ENCODE measurements at regions not wholly inside any gene's neighbourhood (a gene's known extent, or its start where the extent isn't known, plus 50 kb on each side); places are given as distances from the start of the nearest gene placed in this dataset.

GRCh38 chr10:53726921-53727320, 954.3 kb upstream of the MBL2 start:
- TF ChIP-seq, protein P1, sequence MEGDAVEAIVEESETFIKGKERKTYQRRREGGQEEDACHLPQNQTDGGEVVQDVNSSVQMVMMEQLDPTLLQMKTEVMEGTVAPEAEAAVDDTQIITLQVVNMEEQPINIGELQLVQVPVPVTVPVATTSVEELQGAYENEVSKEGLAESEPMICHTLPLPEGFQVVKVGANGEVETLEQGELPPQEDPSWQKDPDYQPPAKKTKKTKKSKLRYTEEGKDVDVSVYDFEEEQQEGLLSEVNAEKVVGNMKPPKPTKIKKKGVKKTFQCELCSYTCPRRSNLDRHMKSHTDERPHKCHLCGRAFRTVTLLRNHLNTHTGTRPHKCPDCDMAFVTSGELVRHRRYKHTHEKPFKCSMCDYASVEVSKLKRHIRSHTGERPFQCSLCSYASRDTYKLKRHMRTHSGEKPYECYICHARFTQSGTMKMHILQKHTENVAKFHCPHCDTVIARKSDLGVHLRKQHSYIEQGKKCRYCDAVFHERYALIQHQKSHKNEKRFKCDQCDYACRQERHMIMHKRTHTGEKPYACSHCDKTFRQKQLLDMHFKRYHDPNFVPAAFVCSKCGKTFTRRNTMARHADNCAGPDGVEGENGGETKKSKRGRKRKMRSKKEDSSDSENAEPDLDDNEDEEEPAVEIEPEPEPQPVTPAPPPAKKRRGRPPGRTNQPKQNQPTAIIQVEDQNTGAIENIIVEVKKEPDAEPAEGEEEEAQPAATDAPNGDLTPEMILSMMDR (IDR thresholded peaks at IDR 0.05), result no peak
- no peak overlapping the region for H3K4me2 ChIP-seq (ENCODE audit: low read length)
- no peaks in the 10 kb centered on the region for H3K36me3 ChIP-seq (ENCODE audit: control insufficient read depth, insufficient read depth, low read length)
- H2AFZ ChIP-seq, result no peak overlapping the region
- no peaks in the 10 kb centered on the region for H3K27me3 ChIP-seq (ENCODE audit: control insufficient read depth, insufficient read depth, low read length)
- no peak overlapping the region for H3K9ac ChIP-seq
- H3K27ac ChIP-seq, result no peak overlapping the region
- H3K4me1 ChIP-seq, result no peaks in the 10 kb centered on the region
- no peak overlapping the region for H3K4me3 ChIP-seq (ENCODE audit: low read depth, low read length)
- no peaks in the 10 kb centered on the region for H3K9me3 ChIP-seq (ENCODE audit: control insufficient read depth, low read length)
- no peaks in the 10 kb centered on the region for H3K79me2 ChIP-seq

DNA sequence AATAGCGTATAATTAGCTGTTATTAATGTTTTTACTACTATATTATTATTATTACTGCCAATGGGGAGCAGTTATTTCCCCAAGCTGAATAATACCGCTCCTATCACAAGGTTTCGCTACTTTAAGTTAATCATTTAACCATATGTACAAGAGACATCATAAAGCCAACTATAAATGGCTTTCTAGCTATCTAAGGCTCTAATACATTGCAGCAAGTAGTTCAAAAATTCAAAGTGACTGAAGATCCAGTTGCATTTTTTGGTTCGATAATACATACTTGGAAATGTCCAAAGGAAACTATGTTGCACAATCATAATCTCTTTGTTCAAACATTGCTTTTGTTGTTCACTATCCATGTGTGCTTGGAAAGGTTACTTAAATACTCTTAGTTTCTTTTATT, 952.0 kb upstream of the MBL2 start:
- H3K9ac ChIP-seq, result no peak overlapping the region
- no peaks in the 10 kb centered on the region for H3K27me3 ChIP-seq (ENCODE audit: control insufficient read depth, insufficient read depth, low read length)
- TF ChIP-seq, protein P1 (IDR thresholded peaks at IDR 0.05), result no peak
- H3K79me2 ChIP-seq, result no peaks in the 10 kb centered on the region
- no peaks in the 10 kb centered on the region for H3K9me3 ChIP-seq (ENCODE audit: control insufficient read depth, low read length)
- no peak overlapping the region for H3K27ac ChIP-seq
- no peak overlapping the region for H3K4me3 ChIP-seq (ENCODE audit: low read depth, low read length)
- no peak overlapping the region for H3K4me2 ChIP-seq (ENCODE audit: low read length)
- H3K36me3 ChIP-seq (ENCODE audit: control insufficient read depth, insufficient read depth, low read length), result no peaks in the 10 kb centered on the region
- H2AFZ ChIP-seq, result no peak overlapping the region
- no peaks in the 10 kb centered on the region for H3K4me1 ChIP-seq

DNA sequence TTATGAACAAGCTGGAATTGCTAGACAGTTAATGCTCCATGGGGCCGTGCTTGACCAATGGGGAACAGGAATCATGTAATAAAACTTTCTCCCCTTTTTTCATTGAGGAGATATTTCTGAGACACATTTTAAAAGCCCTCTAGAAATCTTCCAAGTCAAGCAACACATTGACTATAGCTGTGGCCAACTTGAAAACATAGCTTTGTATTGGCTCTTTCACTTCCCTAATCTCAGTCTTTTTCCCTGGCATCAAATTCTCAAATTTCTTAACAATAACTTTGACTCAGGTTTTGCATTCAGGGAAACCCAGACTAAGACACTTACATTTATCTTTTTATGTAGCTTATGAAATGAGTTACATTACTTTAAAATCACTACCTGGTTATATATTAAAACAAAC, 947.1 kb upstream of the MBL2 start:
- Histone ChIP-seq H3K4me1 (no peaks in the 10 kb centered on the region), H3K27me3 (ENCODE audit: control insufficient read depth, insufficient read depth, low read length) (no peaks in the 10 kb centered on the region), H3K4me3 (ENCODE audit: low read depth, low read length) (no peak overlapping the region)

DNA sequence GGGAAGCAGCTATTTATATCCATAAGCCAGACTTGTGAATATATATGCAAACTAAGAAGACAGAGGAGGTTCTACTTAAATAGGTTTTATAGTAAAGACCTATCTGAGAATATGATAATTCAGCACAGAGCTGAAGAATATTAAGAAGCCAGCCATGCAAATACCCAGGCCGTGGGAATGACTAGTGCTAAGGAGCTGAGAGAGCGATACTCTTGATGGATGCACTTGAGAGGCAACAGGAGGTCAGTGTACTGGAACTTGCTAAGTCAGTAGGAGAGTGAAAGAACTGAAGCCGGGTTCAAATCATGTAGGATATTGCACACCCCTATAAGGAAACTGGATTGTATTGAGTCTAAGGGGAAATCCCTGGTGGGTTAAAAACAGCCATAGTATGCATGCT, 943.6 kb upstream of the MBL2 start:
- Histone ChIP-seq H3K4me1 (no peaks in the 10 kb centered on the region), H3K79me2 (no peaks in the 10 kb centered on the region), H3K27me3 (ENCODE audit: control insufficient read depth, insufficient read depth, low read length) (no peaks in the 10 kb centered on the region), H3K9ac (no peak overlapping the region), H3K9me3 (ENCODE audit: control insufficient read depth, low read length) (no peaks in the 10 kb centered on the region), H3K36me3 (ENCODE audit: control insufficient read depth, insufficient read depth, low read length) (no peaks in the 10 kb centered on the region), H3K4me3 (ENCODE audit: low read depth, low read length) (no peak overlapping the region), H3K27ac (no peak overlapping the region), H3K4me2 (ENCODE audit: low read length) (no peak overlapping the region), H2AFZ (no peak overlapping the region)
- TF ChIP-seq, protein P1 (IDR thresholded peaks at IDR 0.05), result no peak

More for the DNA sequence above, 947.1 kb upstream of the MBL2 start:
- no peaks in the 10 kb centered on the region for H3K36me3 ChIP-seq (ENCODE audit: control insufficient read depth, insufficient read depth, low read length)
- H3K79me2 ChIP-seq, result no peaks in the 10 kb centered on the region
- no peak overlapping the region for H2AFZ ChIP-seq
- H3K9ac ChIP-seq, result no peak overlapping the region
- no peak overlapping the region for H3K27ac ChIP-seq
- TF ChIP-seq, protein P1 (IDR thresholded peaks at IDR 0.05), result no peak
- no peak overlapping the region for H3K4me2 ChIP-seq (ENCODE audit: low read length)
- no peaks in the 10 kb centered on the region for H3K9me3 ChIP-seq (ENCODE audit: control insufficient read depth, low read length)

- no peak overlapping the region for H3K9ac ChIP-seq
- no peaks in the 10 kb centered on the region for H3K27me3 ChIP-seq (ENCODE audit: control insufficient read depth, insufficient read depth, low read length)
- H3K27ac ChIP-seq, result no peak overlapping the region
- H3K9me3 ChIP-seq (ENCODE audit: control insufficient read depth, low read length), result no peaks in the 10 kb centered on the region
- no peaks in the 10 kb centered on the region for H3K4me1 ChIP-seq
- no peaks in the 10 kb centered on the region for H3K36me3 ChIP-seq (ENCODE audit: control insufficient read depth, insufficient read depth, low read length)
- H2AFZ ChIP-seq, result no peak overlapping the region
- no peaks in the 10 kb centered on the region for H3K79me2 ChIP-seq
- no peak overlapping the region for H3K4me2 ChIP-seq (ENCODE audit: low read length)
- H3K4me3 ChIP-seq (ENCODE audit: low read depth, low read length), result no peak overlapping the region
- TF ChIP-seq, protein P1 (IDR thresholded peaks at IDR 0.05), result no peak
These were observed 940.8 kb upstream of the MBL2 start for GRCh38 chr10:53713431-53713830.

Measured in parathyroid adenoma (tissue), 2 donors.